K562 (cell line): ENCODE measurements at regions not wholly inside any gene's neighbourhood (a gene's known extent, or its start where the extent isn't known, plus 50 kb on each side); places are given as distances from the start of the nearest gene placed in this dataset.

Experiments
- BCLAF1 ChIP-seq, 2 experiments: fragments of 450-650 bp in 1 of 2; IDR thresholded peaks; 2 replicates each; pipeline ENCODE4 v1.6.1; 2011 to 2017; ENCODE audit warnings: low read depth in 2 of 2, antibody characterized with exemption in 1 of 2, borderline replicate concordance in 1 of 2, low read length in 1 of 2, mild to moderate bottlenecking in 1 of 2, mixed read lengths in 1 of 2; ENCODE audit not compliant: control insufficient read depth in 1 of 2
- ELF1 ChIP-seq: fragments of 200-800 bp; sonication (Bioruptor generic); IDR thresholded peaks from 2 replicates; pipeline ENCODE4 v1.6.1; 2016; ENCODE audit warnings: missing genetic modification characterization, missing compliant biosample characterization
- GABPB1 ChIP-seq: sonication (generic); formaldehyde crosslinking; IDR thresholded peaks from 2 replicates; pipeline ENCODE4 v1.8.0; 2022; ENCODE audit warnings: mild to moderate bottlenecking, missing genetic modification reagents
- HDAC3 ChIP-seq: fragments of 450-650 bp; IDR thresholded peaks from 2 replicates; pipeline ENCODE4 v1.6.1; 2018; ENCODE audit warnings: borderline replicate concordance, mild to moderate bottlenecking, moderate library complexity; ENCODE audit not compliant: partially characterized antibody
- HMG20B ChIP-seq: fragments of 250-450 bp; sonication (Bioruptor Pico); IDR thresholded peaks from 2 replicates; pipeline ENCODE4 v1.5.0; 2021; ENCODE audit warnings: mild to moderate bottlenecking
- KLF13 ChIP-seq: fragments of 450-650 bp; IDR thresholded peaks from 2 replicates; pipeline ENCODE4 v1.6.1; 2016; ENCODE audit warnings: missing genetic modification characterization, low read depth, mild to moderate bottlenecking, missing compliant biosample characterization, moderate library complexity, borderline replicate concordance
- NCOA2 ChIP-seq, 2 experiments: fragments of 450-650 bp; IDR thresholded peaks; 2 replicates each; pipeline ENCODE4 v1.6.1; 2018; ENCODE audit warnings: mild to moderate bottlenecking in 2 of 2, moderate library complexity in 1 of 2; ENCODE audit not compliant: partially characterized antibody in 2 of 2
- TCF15 ChIP-seq: fragments of 250-450 bp; sonication (Bioruptor Pico); IDR thresholded peaks from 2 replicates; pipeline ENCODE4 v1.8.0; 2022; ENCODE audit warnings: moderate library complexity, mild to moderate bottlenecking, inconsistent platforms
- ZBTB49 ChIP-seq: sonication (generic); formaldehyde crosslinking; IDR thresholded peaks from 2 replicates; pipeline ENCODE4 v1.8.0; 2022; ENCODE audit warnings: missing genetic modification reagents, mild to moderate bottlenecking, borderline replicate concordance
- TF ChIP-seq, protein P1 (sequence below): fragments of 250-450 bp; sonication (Bioruptor Pico); IDR thresholded peaks from 2 replicates; pipeline ENCODE4 v1.8.0; 2022; ENCODE audit warnings: inconsistent platforms
- TF ChIP-seq, protein P2 (sequence below), 2 experiments: IDR thresholded peaks; 2 replicates each; pipeline ENCODE4 v1.6.1; 2012; ENCODE audit warnings: improper control_type of control experiment in 2 of 2, low read depth in 2 of 2, low read length in 2 of 2, borderline replicate concordance in 1 of 2

- TF ChIP-seq BCLAF1 (IDR thresholded peaks at IDR 0.05; ENCODE audit: borderline replicate concordance in 1 of 2, control insufficient read depth in 1 of 2, low read depth in 2 of 2, low read length in 1 of 2) (no peak), HDAC3 (no peak), ZBTB49 (CRISPR knock-in tag) (no peak), HMG20B (CRISPR knock-in tag) (no peak), KLF13 (tag) (no peak), GABPB1 (no peak), TCF15 (CRISPR knock-in tag) (no peak), NCOA2 (IDR thresholded peaks at IDR 0.05; ENCODE audit: partially characterized antibody in 2 of 2) (no peak), ELF1 (no peak)
- TF ChIP-seq, protein P1, sequence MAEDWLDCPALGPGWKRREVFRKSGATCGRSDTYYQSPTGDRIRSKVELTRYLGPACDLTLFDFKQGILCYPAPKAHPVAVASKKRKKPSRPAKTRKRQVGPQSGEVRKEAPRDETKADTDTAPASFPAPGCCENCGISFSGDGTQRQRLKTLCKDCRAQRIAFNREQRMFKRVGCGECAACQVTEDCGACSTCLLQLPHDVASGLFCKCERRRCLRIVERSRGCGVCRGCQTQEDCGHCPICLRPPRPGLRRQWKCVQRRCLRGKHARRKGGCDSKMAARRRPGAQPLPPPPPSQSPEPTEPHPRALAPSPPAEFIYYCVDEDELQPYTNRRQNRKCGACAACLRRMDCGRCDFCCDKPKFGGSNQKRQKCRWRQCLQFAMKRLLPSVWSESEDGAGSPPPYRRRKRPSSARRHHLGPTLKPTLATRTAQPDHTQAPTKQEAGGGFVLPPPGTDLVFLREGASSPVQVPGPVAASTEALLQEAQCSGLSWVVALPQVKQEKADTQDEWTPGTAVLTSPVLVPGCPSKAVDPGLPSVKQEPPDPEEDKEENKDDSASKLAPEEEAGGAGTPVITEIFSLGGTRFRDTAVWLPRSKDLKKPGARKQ (CRISPR knock-in tag) = no peak
- TF ChIP-seq, protein P2, sequence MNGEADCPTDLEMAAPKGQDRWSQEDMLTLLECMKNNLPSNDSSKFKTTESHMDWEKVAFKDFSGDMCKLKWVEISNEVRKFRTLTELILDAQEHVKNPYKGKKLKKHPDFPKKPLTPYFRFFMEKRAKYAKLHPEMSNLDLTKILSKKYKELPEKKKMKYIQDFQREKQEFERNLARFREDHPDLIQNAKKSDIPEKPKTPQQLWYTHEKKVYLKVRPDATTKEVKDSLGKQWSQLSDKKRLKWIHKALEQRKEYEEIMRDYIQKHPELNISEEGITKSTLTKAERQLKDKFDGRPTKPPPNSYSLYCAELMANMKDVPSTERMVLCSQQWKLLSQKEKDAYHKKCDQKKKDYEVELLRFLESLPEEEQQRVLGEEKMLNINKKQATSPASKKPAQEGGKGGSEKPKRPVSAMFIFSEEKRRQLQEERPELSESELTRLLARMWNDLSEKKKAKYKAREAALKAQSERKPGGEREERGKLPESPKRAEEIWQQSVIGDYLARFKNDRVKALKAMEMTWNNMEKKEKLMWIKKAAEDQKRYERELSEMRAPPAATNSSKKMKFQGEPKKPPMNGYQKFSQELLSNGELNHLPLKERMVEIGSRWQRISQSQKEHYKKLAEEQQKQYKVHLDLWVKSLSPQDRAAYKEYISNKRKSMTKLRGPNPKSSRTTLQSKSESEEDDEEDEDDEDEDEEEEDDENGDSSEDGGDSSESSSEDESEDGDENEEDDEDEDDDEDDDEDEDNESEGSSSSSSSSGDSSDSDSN (IDR thresholded peaks at IDR 0.05; ENCODE audit: borderline replicate concordance in 1 of 2, low read depth in 2 of 2, low read length in 2 of 2) = no peak
Observed at GRCh38 chr4:175875993-175876771, 64.1 kb upstream of the GPM6A start (continued).
